Right atrium auricular region (tissue), 2 donors: ENCODE measurements at regions not wholly inside any gene's neighbourhood (a gene's known extent, or its start where the extent isn't known, plus 50 kb on each side); places are given as distances from the start of the nearest gene placed in this dataset.

Experiments used
- DNase-seq: peaks from one replicate; pipeline ENCODE4 v3.0.0-alpha.2; 2019; ENCODE audit warnings: low spot score
- H3K27ac ChIP-seq, 2 donors: fragments of 200-600 bp; sonication (generic); 1 replicate in 1 of 2; 2 replicates in 1 of 2; pipeline ENCODE4 v1.5.1; 2016 to 2019
- H3K27me3 ChIP-seq, 2 donors: fragments of 200-600 bp; sonication (generic); one replicate each; pipeline versions ENCODE4 v1.5.1 to v1.6.0; 2017 to 2019
- H3K36me3 ChIP-seq: fragments of 200-600 bp; sonication (generic); one replicate; pipeline ENCODE4 v1.5.1; 2016
- H3K4me1 ChIP-seq, 2 donors: fragments of 200-600 bp; sonication (generic); one replicate each; pipeline versions ENCODE4 v1.5.1 to v1.6.0; 2017 to 2019
- H3K4me3 ChIP-seq, 2 donors: fragments of 200-600 bp; sonication (generic); 1 replicate in 1 of 2; 2 replicates in 1 of 2; pipeline ENCODE4 v1.5.1; 2017 to 2019; ENCODE audit warnings: mild to moderate bottlenecking in 1 of 2, moderate library complexity in 1 of 2
- H3K9me3 ChIP-seq, 2 donors: fragments of 200-600 bp; sonication (generic); one replicate each; pipeline ENCODE4 v1.5.1; 2019
- TF ChIP-seq, protein P1 (sequence below), 2 donors: fragments of 200-600 bp; sonication (generic); IDR thresholded peaks; one replicate each; pipeline ENCODE4 v1.5.1; 2019; ENCODE audit warnings: antibody characterized with exemption in 2 of 2

GRCh38 chr20:3316136-3316535 is 77.1 kb upstream of the SLC4A11 start:
- H3K4me3 ChIP-seq, result no peak overlapping the region
- TF ChIP-seq, protein P1, sequence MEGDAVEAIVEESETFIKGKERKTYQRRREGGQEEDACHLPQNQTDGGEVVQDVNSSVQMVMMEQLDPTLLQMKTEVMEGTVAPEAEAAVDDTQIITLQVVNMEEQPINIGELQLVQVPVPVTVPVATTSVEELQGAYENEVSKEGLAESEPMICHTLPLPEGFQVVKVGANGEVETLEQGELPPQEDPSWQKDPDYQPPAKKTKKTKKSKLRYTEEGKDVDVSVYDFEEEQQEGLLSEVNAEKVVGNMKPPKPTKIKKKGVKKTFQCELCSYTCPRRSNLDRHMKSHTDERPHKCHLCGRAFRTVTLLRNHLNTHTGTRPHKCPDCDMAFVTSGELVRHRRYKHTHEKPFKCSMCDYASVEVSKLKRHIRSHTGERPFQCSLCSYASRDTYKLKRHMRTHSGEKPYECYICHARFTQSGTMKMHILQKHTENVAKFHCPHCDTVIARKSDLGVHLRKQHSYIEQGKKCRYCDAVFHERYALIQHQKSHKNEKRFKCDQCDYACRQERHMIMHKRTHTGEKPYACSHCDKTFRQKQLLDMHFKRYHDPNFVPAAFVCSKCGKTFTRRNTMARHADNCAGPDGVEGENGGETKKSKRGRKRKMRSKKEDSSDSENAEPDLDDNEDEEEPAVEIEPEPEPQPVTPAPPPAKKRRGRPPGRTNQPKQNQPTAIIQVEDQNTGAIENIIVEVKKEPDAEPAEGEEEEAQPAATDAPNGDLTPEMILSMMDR (IDR thresholded peaks at IDR 0.05), result no peak
- no peaks in the 10 kb centered on the region for H3K9me3 ChIP-seq
- no peak for DNase-seq
- peaks cover 10% of the 10 kb centered on the region for H3K36me3 ChIP-seq
- peaks cover 0 to 36% of the 10 kb centered on the region in 2 donors for H3K4me1 ChIP-seq
- no peak overlapping the region for H3K27ac ChIP-seq
- H3K27me3 ChIP-seq, result no peaks in the 10 kb centered on the region

- Histone ChIP-seq H3K4me3 (no peak overlapping the region), H3K27ac (no peak overlapping the region), H3K36me3 (peaks cover 12% of the 10 kb centered on the region), H3K4me1 (peaks cover 0 to 36% of the 10 kb centered on the region in 2 donors), H3K9me3 (no peaks in the 10 kb centered on the region), H3K27me3 (no peaks in the 10 kb centered on the region)
- TF ChIP-seq, protein P1 (IDR thresholded peaks at IDR 0.05), result no peak
- no peak for DNase-seq
Measured at GRCh38 chr20:3315136-3315535, 76.1 kb upstream of the SLC4A11 start.

- TF ChIP-seq, protein P1 (IDR thresholded peaks at IDR 0.05), result no peak
Measured at GRCh38 chr20:3314391-3314790, 75.4 kb upstream of the SLC4A11 start.

DNA sequence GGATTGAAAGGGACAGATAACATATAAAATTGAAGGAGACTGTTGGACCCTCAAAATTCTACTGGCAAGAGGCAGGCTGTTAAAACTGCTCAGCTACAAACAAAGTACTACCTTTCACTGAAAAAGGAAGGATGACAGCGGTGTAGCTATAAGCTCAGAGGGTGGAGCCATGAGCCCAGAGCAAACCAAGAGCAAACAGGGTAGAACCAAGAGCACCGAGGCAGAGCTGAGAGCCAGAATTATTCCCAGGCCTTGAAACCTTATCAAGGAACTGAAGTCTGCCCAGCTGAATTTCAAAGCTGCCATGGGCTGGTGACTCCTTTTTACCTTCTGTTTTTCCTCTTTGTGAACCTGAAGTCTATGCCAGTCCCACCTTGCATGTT is 74.7 kb upstream of the SLC4A11 start:
- Histone ChIP-seq H3K27ac (peak overlapping the region; percentile 64 to 68), H3K27me3 (no peaks in the 10 kb centered on the region), H3K4me1 (peaks cover 0 to 36% of the 10 kb centered on the region in 2 donors), H3K36me3 (peaks cover 15% of the 10 kb centered on the region), H3K4me3 (no peak overlapping the region), H3K9me3 (no peaks in the 10 kb centered on the region)
- TF ChIP-seq, protein P1 (IDR thresholded peaks at IDR 0.05), result no peak
- DNase-seq, result no peak

More at GRCh38 chr20:3314391-3314790, 75.4 kb upstream of the SLC4A11 start:
- H3K9me3 ChIP-seq, result no peaks in the 10 kb centered on the region
- H3K27ac ChIP-seq, result peak overlapping the region; percentile 64 to 68
- peaks cover 0 to 36% of the 10 kb centered on the region in 2 donors for H3K4me1 ChIP-seq
- DNase-seq, result no peak
- H3K36me3 ChIP-seq, result peaks cover 12% of the 10 kb centered on the region
- H3K27me3 ChIP-seq, result no peaks in the 10 kb centered on the region
- no peak overlapping the region for H3K4me3 ChIP-seq

- H3K27ac ChIP-seq, result peak overlapping the region; percentile 64 to 68
- TF ChIP-seq, protein P1 (IDR thresholded peaks at IDR 0.05), result no peak
- H3K27me3 ChIP-seq, result no peaks in the 10 kb centered on the region
- H3K9me3 ChIP-seq, result no peaks in the 10 kb centered on the region
- H3K4me1 ChIP-seq, result peaks cover 0 to 36% of the 10 kb centered on the region in 2 donors
- DNase-seq, result no peak
- no peak overlapping the region for H3K4me3 ChIP-seq
- peaks cover 21% of the 10 kb centered on the region for H3K36me3 ChIP-seq
Measured at GRCh38 chr20:3312940-3313682, 74.1 kb upstream of the SLC4A11 start.

DNA sequence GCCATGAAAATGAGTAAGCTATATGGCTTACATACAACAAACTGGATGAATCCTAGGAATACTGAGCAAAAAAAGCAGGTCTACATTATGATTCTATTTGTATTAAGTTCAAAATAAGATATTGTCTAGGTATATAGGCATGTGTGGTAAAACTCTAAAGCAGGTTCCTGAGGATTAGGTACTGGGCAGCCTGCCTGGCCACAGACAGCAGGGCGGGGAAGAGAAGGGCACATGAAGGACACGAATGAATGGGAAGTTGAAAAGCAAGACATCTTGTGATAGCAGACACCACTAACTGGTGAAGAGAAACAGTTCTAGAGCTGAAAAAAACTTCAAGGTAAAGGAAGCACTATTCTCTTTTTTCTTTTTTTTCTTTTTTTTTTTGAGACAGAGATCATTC is 72.6 kb upstream of the SLC4A11 start:
- Histone ChIP-seq H3K36me3 (peaks cover 35% of the 10 kb centered on the region), H3K4me1 (peaks cover 0 to 36% of the 10 kb centered on the region in 2 donors), H3K27ac (no peak overlapping the region), H3K4me3 (no peak overlapping the region), H3K27me3 (no peaks in the 10 kb centered on the region), H3K9me3 (no peaks in the 10 kb centered on the region)
- TF ChIP-seq, protein P1 (IDR thresholded peaks at IDR 0.05), result no peak
- no peak for DNase-seq
